ENCODE measurements at regions not wholly inside any gene's neighbourhood (a gene's known extent, or its start where the extent isn't known, plus 50 kb on each side); places are given as distances from the start of the nearest gene placed in this dataset.
"Not testable (repeated sequence)": the region's sequence is repeated elsewhere in the genome, so short reads cannot be mapped to it uniquely, and the experiment has no call there.

- no peak for ATAC-seq
- Mint-ChIP-seq H3K4me1 (ENCODE audit: low read depth) (peaks cover 3% of the 10 kb centered on the region), H3K36me3 (ENCODE audit: low read depth) (no peaks in the 10 kb centered on the region), H3K9me3 (no peaks in the 10 kb centered on the region), H3K27me3 (no peaks in the 10 kb centered on the region), H3K4me3 (no peak overlapping the region), H3K27ac (no peak overlapping the region)
- ChIA-PET CTCF (no interaction called here), POLR2A (no interaction called here)
- no peak for DNase-seq
- intact Hi-C loops (cut with micrococcal nuclease): no loop called here
- TF ChIP-seq CTCF (IDR thresholded peaks at IDR 0.05): no peak
Measured at GRCh38 chr5:44949687-44950086, 140.9 kb downstream of the MRPS30 start.

- TF ChIP-seq CTCF (IDR thresholded peaks at IDR 0.05): no peak
- ChIA-PET CTCF (no interaction called here), POLR2A (no interaction called here)
- Mint-ChIP-seq H3K27me3 (no peaks in the 10 kb centered on the region), H3K36me3 (ENCODE audit: low read depth) (no peaks in the 10 kb centered on the region), H3K4me1 (ENCODE audit: low read depth) (no peaks in the 10 kb centered on the region), H3K27ac (no peak overlapping the region), H3K4me3 (no peak overlapping the region), H3K9me3 (no peaks in the 10 kb centered on the region)
- intact Hi-C loops (cut with micrococcal nuclease): no loop called here
- DNase-seq (no peak), ATAC-seq (no peak)
Measured at GRCh38 chr5:44951371-44951770, 142.6 kb downstream of the MRPS30 start.

GRCh38 chr5:44952376-44952775 is 143.6 kb downstream of the MRPS30 start:
- H3K27ac Mint-ChIP-seq: no peak overlapping the region
- intact Hi-C loops (cut with micrococcal nuclease): no loop called here
- ChIA-PET CTCF (interaction anchor here (1.3 kb wide), 1 partner anchor 14 kb away, joined by 4 read pairs; no protein-coding TSS in a partner anchor), POLR2A (no interaction called here)
- DNase-seq (no peak), ATAC-seq (peak; percentile 37)
- H3K9me3 Mint-ChIP-seq: no peaks in the 10 kb centered on the region
- no peaks in the 10 kb centered on the region for H3K27me3 Mint-ChIP-seq
- H3K4me3 Mint-ChIP-seq: no peak overlapping the region
- H3K4me1 Mint-ChIP-seq (ENCODE audit: low read depth): no peaks in the 10 kb centered on the region
- TF ChIP-seq CTCF (IDR thresholded peaks at IDR 0.05): peak; percentile 34
- no peaks in the 10 kb centered on the region for H3K36me3 Mint-ChIP-seq (ENCODE audit: low read depth)

- ATAC-seq (no peak), DNase-seq (no peak)
- no peaks in the 10 kb centered on the region for H3K4me1 Mint-ChIP-seq (ENCODE audit: low read depth)
- H3K9me3 Mint-ChIP-seq: no peaks in the 10 kb centered on the region
- H3K27ac Mint-ChIP-seq: no peak overlapping the region
- no peaks in the 10 kb centered on the region for H3K27me3 Mint-ChIP-seq
- ChIA-PET POLR2A (no interaction called here), CTCF (interaction anchor here (1.3 kb wide), 2 partner anchors 10 to 14 kb away, joined by 4 to 5 read pairs; no protein-coding TSS in a partner anchor)
- intact Hi-C loops (cut with micrococcal nuclease): no loop called here
- H3K36me3 Mint-ChIP-seq (ENCODE audit: low read depth): no peaks in the 10 kb centered on the region
- H3K4me3 Mint-ChIP-seq: no peak overlapping the region
- no peak for TF ChIP-seq CTCF (IDR thresholded peaks at IDR 0.05)
Measured at GRCh38 chr5:44953078-44953477, 144.3 kb downstream of the MRPS30 start.

- CTCF ChIA-PET: interaction anchor here (1.1 kb wide), 1 partner anchor 839 kb away, joined by 3 read pairs; no protein-coding TSS in a partner anchor
- H3K9me3 Mint-ChIP-seq: not testable (repeated sequence)
Measured at GRCh38 chr5:44958943-44959454, 150.3 kb downstream of the MRPS30 start.

GRCh38 chr5:44969825-44970224 is 161.1 kb downstream of the MRPS30 start:
- intact Hi-C loops (cut with micrococcal nuclease): no loop called here
- CTCF ChIA-PET: no interaction called here
- no peak for DNase-seq
- POLR2A ChIA-PET: no interaction called here
- H3K4me3 Mint-ChIP-seq: no peak overlapping the region
- H3K4me1 Mint-ChIP-seq (ENCODE audit: low read depth): no peaks in the 10 kb centered on the region
- no peak for ATAC-seq
- no peak overlapping the region for H3K27ac Mint-ChIP-seq
- peaks cover 3% of the 10 kb centered on the region for H3K9me3 Mint-ChIP-seq
- H3K27me3 Mint-ChIP-seq: no peaks in the 10 kb centered on the region
- no peak for TF ChIP-seq CTCF (IDR thresholded peaks at IDR 0.05)
- no peaks in the 10 kb centered on the region for H3K36me3 Mint-ChIP-seq (ENCODE audit: low read depth)

More at GRCh38 chr5:44958943-44959454, 150.3 kb downstream of the MRPS30 start:
- H3K36me3 Mint-ChIP-seq (ENCODE audit: low read depth); ATAC-seq; H3K27ac Mint-ChIP-seq; DNase-seq; intact Hi-C loops (cut with micrococcal nuclease); POLR2A ChIA-PET; H3K27me3 Mint-ChIP-seq; H3K4me1 Mint-ChIP-seq (ENCODE audit: low read depth); H3K4me3 Mint-ChIP-seq: not testable (repeated sequence)

- ATAC-seq; POLR2A ChIA-PET; CTCF ChIA-PET; DNase-seq; H3K4me3 Mint-ChIP-seq; H3K9me3 Mint-ChIP-seq; H3K36me3 Mint-ChIP-seq (ENCODE audit: low read depth); H3K27me3 Mint-ChIP-seq; H3K4me1 Mint-ChIP-seq (ENCODE audit: low read depth); intact Hi-C loops (cut with micrococcal nuclease); H3K27ac Mint-ChIP-seq: not testable (repeated sequence)
Measured at GRCh38 chr5:44970963-44971362, 162.2 kb downstream of the MRPS30 start.

Data from activated CD8-positive, alpha-beta T cell treated with anti-CD3 and anti-CD28 coated beads for 36 hours (primary cell).